Left ventricle myocardium inferior (tissue), 1 donor: ENCODE measurements at regions not wholly inside any gene's neighbourhood (a gene's known extent, or its start where the extent isn't known, plus 50 kb on each side); places are given as distances from the start of the nearest gene placed in this dataset.

Source experiments
- DNase-seq: peaks from one replicate; pipeline ENCODE4 v3.0.0-alpha.2; 2020
- H3K27ac ChIP-seq: fragments of 200-600 bp; replicated peaks from 2 replicates; pipeline ENCODE4 v1.8.0; 2021
- H3K27me3 ChIP-seq: fragments of 200-600 bp; 2 replicates; pipeline ENCODE4 v1.8.0; 2021; ENCODE audit warnings: low read depth
- H3K36me3 ChIP-seq: fragments of 200-600 bp; 2 replicates; pipeline ENCODE4 v1.8.0; 2021
- H3K4me1 ChIP-seq: fragments of 200-600 bp; 2 replicates; pipeline ENCODE4 v1.8.0; 2021
- H3K4me3 ChIP-seq: fragments of 200-600 bp; 2 replicates; pipeline ENCODE4 v1.8.0; 2021; ENCODE audit warnings: mild to moderate bottlenecking, moderate library complexity
- H3K9me3 ChIP-seq: fragments of 200-600 bp; replicated peaks from 2 replicates; pipeline ENCODE4 v1.8.0; 2021
- intact Hi-C: fragments of 100-400 bp; cut with micrococcal nuclease; formaldehyde crosslinking; loops from one replicate; pipeline ENCODE4 v1.11.0; 2022
- TF ChIP-seq, protein P1 (sequence below): fragments of 200-600 bp; IDR thresholded peaks from 2 replicates; pipeline ENCODE4 v1.8.0; 2021; ENCODE audit warnings: antibody characterized with exemption, mild to moderate bottlenecking, borderline replicate concordance
- donor health status: DM: no; HTN: yes; CAD: no; lungs with severe emphysema.

DNA sequence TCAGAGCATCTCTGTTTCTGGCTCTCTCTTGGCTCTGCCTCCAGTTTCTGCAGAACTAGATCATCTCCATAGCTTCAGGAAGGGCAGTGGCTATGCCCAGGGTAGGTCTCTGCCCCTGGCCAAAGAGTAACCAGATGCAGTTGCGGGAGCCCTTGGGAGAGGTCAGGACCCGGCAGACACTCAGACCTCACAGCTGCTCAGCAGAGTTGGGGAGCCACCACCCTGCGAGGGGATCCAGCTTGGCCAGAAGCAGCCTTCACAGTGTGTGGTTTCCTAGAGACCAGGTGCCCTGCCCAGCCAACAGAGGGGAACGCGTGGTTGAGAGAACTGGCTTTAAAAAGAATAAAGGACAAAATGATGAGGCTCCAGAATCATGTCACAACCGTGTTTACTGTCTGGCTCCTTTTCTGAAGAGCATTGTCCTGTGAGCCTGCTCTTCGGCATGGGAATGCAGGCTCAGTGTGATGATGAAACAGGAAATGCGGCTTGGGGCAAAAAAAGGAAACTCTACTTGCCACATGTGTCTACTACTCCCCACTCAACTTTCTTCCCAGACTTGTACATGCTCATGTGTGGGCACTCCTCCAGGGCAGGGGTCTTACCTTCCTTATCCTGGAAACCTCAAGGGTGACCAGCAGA lies 243.1 kb downstream of the INHBA start:
- Histone ChIP-seq H3K9me3 (no peaks in the 10 kb centered on the region), H3K4me1 (no peaks in the 10 kb centered on the region), H3K4me3 (no peak overlapping the region), H3K27me3 (no peaks in the 10 kb centered on the region), H3K27ac (no peak overlapping the region), H3K36me3 (no peaks in the 10 kb centered on the region)
- intact Hi-C loops, result no loop called here
- no peak for DNase-seq
- TF ChIP-seq, protein P1, sequence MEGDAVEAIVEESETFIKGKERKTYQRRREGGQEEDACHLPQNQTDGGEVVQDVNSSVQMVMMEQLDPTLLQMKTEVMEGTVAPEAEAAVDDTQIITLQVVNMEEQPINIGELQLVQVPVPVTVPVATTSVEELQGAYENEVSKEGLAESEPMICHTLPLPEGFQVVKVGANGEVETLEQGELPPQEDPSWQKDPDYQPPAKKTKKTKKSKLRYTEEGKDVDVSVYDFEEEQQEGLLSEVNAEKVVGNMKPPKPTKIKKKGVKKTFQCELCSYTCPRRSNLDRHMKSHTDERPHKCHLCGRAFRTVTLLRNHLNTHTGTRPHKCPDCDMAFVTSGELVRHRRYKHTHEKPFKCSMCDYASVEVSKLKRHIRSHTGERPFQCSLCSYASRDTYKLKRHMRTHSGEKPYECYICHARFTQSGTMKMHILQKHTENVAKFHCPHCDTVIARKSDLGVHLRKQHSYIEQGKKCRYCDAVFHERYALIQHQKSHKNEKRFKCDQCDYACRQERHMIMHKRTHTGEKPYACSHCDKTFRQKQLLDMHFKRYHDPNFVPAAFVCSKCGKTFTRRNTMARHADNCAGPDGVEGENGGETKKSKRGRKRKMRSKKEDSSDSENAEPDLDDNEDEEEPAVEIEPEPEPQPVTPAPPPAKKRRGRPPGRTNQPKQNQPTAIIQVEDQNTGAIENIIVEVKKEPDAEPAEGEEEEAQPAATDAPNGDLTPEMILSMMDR, result no peak

DNA sequence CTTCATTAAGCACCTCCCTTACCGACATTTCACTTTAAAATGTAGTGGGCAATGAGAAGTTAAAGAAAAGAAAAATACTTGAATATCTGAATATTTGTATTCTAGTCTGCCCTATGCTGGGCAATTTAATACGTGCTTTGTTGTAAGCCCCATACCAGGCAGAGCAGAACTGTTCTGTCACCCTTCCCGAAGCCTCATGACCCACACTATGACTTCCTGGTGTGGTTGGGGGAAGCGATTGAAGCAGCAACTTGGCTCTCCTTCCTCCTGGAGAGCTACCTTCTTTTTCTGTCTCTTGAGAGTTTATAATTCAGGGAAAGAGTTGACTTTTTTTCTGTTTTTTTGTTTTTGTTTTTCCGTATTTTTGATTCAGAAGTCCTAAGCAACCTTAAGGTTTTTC lies 243.7 kb downstream of the INHBA start:
- TF ChIP-seq, protein P1, result no peak
- Histone ChIP-seq H3K36me3 (no peaks in the 10 kb centered on the region), H3K4me3 (no peak overlapping the region), H3K9me3 (no peaks in the 10 kb centered on the region), H3K4me1 (no peaks in the 10 kb centered on the region), H3K27me3 (no peaks in the 10 kb centered on the region), H3K27ac (no peak overlapping the region)
- no peak for DNase-seq
- intact Hi-C loops, result no loop called here

DNA sequence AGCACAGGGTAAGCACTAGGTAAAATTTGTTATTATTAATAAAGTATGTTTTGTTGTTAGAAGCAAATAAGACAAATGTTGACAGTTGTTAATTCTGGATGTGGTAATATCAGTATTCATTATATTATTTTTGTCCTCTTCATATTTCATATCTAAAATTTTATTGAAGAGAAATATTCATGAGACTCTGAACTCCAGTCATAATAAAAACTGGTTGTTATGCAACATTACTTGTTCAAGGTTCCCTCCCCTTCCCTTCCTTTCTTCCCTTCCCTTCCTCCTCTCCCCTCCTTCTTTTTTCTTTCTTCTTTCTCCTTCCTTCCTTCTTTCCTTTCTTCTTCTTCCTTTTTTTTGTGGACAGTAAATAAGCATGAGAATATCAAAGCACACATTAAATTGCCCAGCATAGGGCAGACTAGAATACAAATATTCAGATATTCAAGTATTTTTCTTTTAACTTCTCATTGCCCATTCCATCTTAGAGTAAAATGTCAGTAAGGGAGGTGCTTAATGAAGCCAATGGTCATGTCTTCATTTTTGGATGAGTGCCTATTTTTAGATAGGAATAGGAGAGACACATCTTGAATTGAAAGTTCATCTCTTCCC lies 245.0 kb downstream of the INHBA start:
- no peak for DNase-seq
- H3K9me3 ChIP-seq, result no peaks in the 10 kb centered on the region
- no peak overlapping the region for H3K27ac ChIP-seq
- intact Hi-C loops, result no loop called here
- no peak overlapping the region for H3K4me3 ChIP-seq
- H3K36me3 ChIP-seq, result no peaks in the 10 kb centered on the region
- H3K27me3 ChIP-seq, result no peaks in the 10 kb centered on the region
- no peaks in the 10 kb centered on the region for H3K4me1 ChIP-seq
- TF ChIP-seq, protein P1, result no peak

DNA sequence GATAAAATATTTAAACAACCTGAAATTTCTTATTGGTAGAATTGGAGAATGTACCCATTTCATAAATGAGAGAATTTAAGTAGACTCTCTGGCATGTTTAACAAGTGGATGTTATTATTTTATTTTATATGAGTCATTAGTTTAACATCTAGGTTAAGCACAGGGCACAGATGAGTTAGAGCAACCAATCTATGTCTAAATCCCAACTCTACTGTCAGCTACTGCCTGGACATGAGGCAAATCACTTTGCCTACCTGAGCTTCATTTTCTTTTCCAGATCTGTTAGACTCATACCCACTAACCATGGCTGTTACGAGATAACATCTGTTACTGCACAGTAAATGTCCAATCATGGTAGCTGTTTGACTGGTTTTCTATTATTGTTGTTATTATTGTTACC lies 251.1 kb downstream of the INHBA start:
- no peak for DNase-seq
- no peaks in the 10 kb centered on the region for H3K9me3 ChIP-seq
- no peak overlapping the region for H3K27ac ChIP-seq
- no peaks in the 10 kb centered on the region for H3K27me3 ChIP-seq
- TF ChIP-seq, protein P1, result no peak
- peaks cover 16% of the 10 kb centered on the region for H3K4me1 ChIP-seq
- intact Hi-C loops, result no loop called here
- H3K4me3 ChIP-seq, result no peak overlapping the region
- no peaks in the 10 kb centered on the region for H3K36me3 ChIP-seq

DNA sequence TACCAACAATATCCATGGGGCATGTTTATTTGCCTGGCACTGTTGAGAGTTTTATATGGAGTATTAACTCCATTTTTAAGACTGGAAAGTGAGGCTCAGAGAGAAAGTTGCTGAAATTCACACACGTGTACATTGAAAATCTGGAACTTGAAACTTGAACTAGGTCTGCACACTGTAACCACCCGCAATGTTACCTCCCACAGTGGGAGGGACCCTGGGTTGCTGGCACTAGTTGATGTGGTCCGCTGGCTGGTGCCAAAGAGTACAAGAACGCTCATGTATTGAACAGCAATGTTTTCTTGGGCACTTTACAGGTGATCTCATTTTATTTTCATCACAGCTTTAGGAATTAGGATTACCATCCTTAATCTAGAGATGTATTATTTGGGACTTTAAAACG lies 253.2 kb downstream of the INHBA start:
- H3K4me3 ChIP-seq, result no peak overlapping the region
- peaks cover 16% of the 10 kb centered on the region for H3K4me1 ChIP-seq
- intact Hi-C loops, result no loop called here
- no peaks in the 10 kb centered on the region for H3K9me3 ChIP-seq
- no peaks in the 10 kb centered on the region for H3K27me3 ChIP-seq
- no peak overlapping the region for H3K27ac ChIP-seq
- TF ChIP-seq, protein P1, result no peak
- DNase-seq, result no peak
- no peaks in the 10 kb centered on the region for H3K36me3 ChIP-seq
